GM23338 (cell line): ENCODE measurements at regions not wholly inside any gene's neighbourhood (a gene's known extent, or its start where the extent isn't known, plus 50 kb on each side); places are given as distances from the start of the nearest gene placed in this dataset.

Source experiments
- EZH2 ChIP-seq: fragments of 200-600 bp; sonication (generic); IDR thresholded peaks from one replicate; pipeline ENCODE4 v1.8.0; 2017; ENCODE audit warnings: antibody characterized with exemption, mild to moderate bottlenecking, low read depth; ENCODE audit not compliant: unreplicated experiment
- EZH2phosphoT487 ChIP-seq: fragments of 200-600 bp; sonication (generic); IDR thresholded peaks from one replicate; pipeline ENCODE4 v1.8.1; 2018; ENCODE audit warnings: antibody characterized with exemption; ENCODE audit not compliant: unreplicated experiment
- JUNB ChIP-seq: IDR thresholded peaks from one replicate; pipeline ENCODE4 v1.6.1; 2016; ENCODE audit warnings: antibody characterized with exemption; ENCODE audit not compliant: unreplicated experiment
- POLR2AphosphoS5 ChIP-seq: IDR thresholded peaks from 2 replicates; pipeline ENCODE4 v1.6.1; 2016; ENCODE audit warnings: antibody characterized with exemption, low read depth
- TF ChIP-seq, protein P1 (sequence below), 2 experiments: fragments of 200-600 bp in 1 of 2; sonication (generic) in 1 of 2; conservative IDR thresholded peaks; 2 replicates each; pipeline versions ENCODE4 v1.5.1 to v1.6.1; 2016 to 2017; ENCODE audit warnings: antibody characterized with exemption in 2 of 2, low read depth in 2 of 2, mild to moderate bottlenecking in 2 of 2, moderate library complexity in 1 of 2

DNA sequence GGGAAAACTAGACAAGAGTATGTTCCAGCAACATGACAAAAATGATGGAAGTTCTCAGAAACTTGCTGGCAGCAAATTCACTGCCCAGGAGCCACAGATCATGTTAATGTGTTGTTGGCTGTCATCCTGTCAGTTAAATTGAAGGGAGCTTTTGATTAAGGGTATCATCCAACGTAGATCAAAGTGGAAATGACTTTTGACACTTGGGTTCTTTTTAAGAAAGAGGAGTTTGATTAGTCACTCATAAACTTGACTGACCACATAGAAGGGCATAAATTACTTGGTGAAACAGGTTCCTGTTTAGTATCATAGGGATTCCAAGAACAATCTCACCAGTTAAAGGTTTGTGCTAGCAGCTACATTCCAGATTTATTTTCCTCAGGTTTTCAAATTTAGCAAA lies 288.7 kb downstream of the CSNK1G3 start:
- TF ChIP-seq EZH2 (no peak), JUNB (no peak), POLR2AphosphoS5 (no peak), EZH2phosphoT487 (no peak)
- TF ChIP-seq, protein P1, sequence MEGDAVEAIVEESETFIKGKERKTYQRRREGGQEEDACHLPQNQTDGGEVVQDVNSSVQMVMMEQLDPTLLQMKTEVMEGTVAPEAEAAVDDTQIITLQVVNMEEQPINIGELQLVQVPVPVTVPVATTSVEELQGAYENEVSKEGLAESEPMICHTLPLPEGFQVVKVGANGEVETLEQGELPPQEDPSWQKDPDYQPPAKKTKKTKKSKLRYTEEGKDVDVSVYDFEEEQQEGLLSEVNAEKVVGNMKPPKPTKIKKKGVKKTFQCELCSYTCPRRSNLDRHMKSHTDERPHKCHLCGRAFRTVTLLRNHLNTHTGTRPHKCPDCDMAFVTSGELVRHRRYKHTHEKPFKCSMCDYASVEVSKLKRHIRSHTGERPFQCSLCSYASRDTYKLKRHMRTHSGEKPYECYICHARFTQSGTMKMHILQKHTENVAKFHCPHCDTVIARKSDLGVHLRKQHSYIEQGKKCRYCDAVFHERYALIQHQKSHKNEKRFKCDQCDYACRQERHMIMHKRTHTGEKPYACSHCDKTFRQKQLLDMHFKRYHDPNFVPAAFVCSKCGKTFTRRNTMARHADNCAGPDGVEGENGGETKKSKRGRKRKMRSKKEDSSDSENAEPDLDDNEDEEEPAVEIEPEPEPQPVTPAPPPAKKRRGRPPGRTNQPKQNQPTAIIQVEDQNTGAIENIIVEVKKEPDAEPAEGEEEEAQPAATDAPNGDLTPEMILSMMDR (conservative IDR thresholded peaks at IDR 0.05; ENCODE audit: low read depth in 2 of 2) = no peak
